Ishikawa (cell line): ENCODE measurements at regions not wholly inside any gene's neighbourhood (a gene's known extent, or its start where the extent isn't known, plus 50 kb on each side); places are given as distances from the start of the nearest gene placed in this dataset.

Source experiments
- CEBPB ChIP-seq: IDR thresholded peaks from 2 replicates; pipeline ENCODE4 v1.6.1; 2012
- CREB1 ChIP-seq: IDR thresholded peaks from 2 replicates; pipeline ENCODE4 v1.6.1; 2012; ENCODE audit warnings: low read depth
- EGR1 ChIP-seq: IDR thresholded peaks from 2 replicates; pipeline ENCODE4 v1.6.1; 2012
- EP300 ChIP-seq: IDR thresholded peaks from 2 replicates; pipeline ENCODE4 v1.6.1; 2012; ENCODE audit warnings: borderline replicate concordance
- FOXM1 ChIP-seq: IDR thresholded peaks from 2 replicates; pipeline ENCODE4 v1.6.1; 2012; ENCODE audit warnings: low read depth, borderline replicate concordance
- MAX ChIP-seq: IDR thresholded peaks from 2 replicates; pipeline ENCODE4 v1.6.1; 2012
- NFIC ChIP-seq: IDR thresholded peaks from 2 replicates; pipeline ENCODE4 v1.6.1; 2012
- RAD21 ChIP-seq: IDR thresholded peaks from 2 replicates; pipeline ENCODE4 v1.6.1; 2012; ENCODE audit warnings: low read depth
- REST ChIP-seq: IDR thresholded peaks from 2 replicates; pipeline ENCODE4 v1.6.1; 2012; ENCODE audit warnings: low read depth, mild to moderate bottlenecking
- TAF1 ChIP-seq: IDR thresholded peaks from 2 replicates; pipeline ENCODE4 v1.6.1; 2012; ENCODE audit warnings: low read depth, mild to moderate bottlenecking
- TCF12 ChIP-seq: IDR thresholded peaks from 2 replicates; pipeline ENCODE4 v1.6.1; 2012; ENCODE audit warnings: low read depth
- TEAD4 ChIP-seq: IDR thresholded peaks from 2 replicates; pipeline ENCODE4 v1.6.1; 2012
- USF1 ChIP-seq: IDR thresholded peaks from 2 replicates; pipeline ENCODE4 v1.6.1; 2012
- YY1 ChIP-seq: IDR thresholded peaks from 2 replicates; pipeline ENCODE4 v1.6.1; 2012; ENCODE audit warnings: low read depth

DNA sequence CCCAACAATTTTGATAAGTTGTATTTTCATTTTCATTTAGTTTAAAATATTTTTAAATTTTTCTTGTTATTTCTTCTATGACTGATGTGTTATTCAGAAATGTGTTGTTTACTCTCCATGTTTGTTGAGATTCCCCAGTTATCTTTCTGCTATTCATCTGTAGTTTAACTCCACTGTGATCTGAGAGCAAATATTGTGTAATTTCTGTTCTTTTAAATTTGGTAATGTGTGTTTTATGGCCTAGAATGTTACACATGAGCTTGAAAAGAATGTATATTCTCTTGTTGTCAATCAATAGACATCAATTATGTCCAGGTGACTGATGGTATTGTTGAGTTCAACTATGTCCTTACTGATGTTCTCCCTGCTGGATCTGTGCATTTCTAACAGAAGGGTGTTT is 188.2 kb downstream of the CYP26B1 start:
- TF ChIP-seq REST = no peak
- no peak for TF ChIP-seq FOXM1
- no peak for TF ChIP-seq RAD21
- TF ChIP-seq NFIC = no peak
- no peak for TF ChIP-seq TAF1
- no peak for TF ChIP-seq MAX
- no peak for TF ChIP-seq YY1
- no peak for TF ChIP-seq CREB1
- TF ChIP-seq TCF12 = no peak
- no peak for TF ChIP-seq CEBPB
- TF ChIP-seq TEAD4 = no peak
- TF ChIP-seq EP300 = no peak
- TF ChIP-seq EGR1 = no peak
- TF ChIP-seq USF1 = no peak
